Ammon's horn (tissue), 1 donor: ENCODE measurements at regions not wholly inside any gene's neighbourhood (a gene's known extent, or its start where the extent isn't known, plus 50 kb on each side); places are given as distances from the start of the nearest gene placed in this dataset.
"Not testable (repeated sequence)": the region's sequence is repeated elsewhere in the genome, so short reads cannot be mapped to it uniquely, and the experiment has no call there.

ENCODE experiments used
- DNase-seq: peaks from one replicate; pipeline ENCODE4 v3.0.0-alpha.2; 2016; ENCODE audit warnings: low spot score

- DNase-seq: no peak
These were observed 116.3 kb upstream of the ERG start for GRCh38 chr21:38614558-38614957.

DNA sequence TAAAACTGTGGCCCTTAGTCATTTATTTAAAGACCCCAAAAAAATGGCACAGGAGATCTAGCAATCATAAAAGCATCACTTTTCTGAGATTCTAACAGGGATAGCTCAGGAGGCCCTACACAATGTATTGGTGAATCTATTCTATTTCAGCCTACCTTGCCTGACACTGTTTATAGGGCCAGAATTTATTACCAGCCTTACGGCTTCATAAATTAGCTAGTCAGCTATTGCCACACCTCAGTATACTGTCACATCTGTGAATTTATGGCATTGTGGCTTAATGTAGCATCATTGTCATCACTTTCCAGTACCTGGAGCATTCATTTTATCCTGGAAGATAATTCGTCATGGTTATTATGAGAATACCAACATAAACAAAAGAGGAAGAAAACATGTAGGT lies 121.2 kb upstream of the ERG start:
- DNase-seq: no peak

DNA sequence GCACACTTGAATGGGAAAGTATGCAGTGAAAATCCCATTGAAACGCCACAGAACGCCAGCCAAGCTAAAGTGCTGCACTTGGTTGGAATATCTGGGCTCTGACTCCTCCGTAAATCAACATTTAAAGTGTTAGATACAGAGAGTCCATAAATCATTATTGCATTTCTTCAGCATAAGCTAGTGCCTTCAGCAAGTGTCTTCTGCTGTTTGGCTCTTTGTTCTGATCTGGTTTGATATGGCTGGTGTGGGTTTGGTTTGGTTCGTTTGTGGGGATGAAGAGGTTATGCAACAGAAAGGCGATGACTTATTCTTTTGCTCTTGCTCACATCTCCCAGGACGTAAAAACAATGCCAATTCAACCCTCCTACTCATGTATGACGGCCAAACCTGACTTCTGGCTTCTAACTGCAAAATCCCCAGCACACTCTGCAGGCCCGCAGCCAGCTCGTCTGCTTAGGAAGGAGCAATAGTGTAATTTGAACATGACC lies 121.8 kb upstream of the ERG start:
- no peak for DNase-seq

DNA sequence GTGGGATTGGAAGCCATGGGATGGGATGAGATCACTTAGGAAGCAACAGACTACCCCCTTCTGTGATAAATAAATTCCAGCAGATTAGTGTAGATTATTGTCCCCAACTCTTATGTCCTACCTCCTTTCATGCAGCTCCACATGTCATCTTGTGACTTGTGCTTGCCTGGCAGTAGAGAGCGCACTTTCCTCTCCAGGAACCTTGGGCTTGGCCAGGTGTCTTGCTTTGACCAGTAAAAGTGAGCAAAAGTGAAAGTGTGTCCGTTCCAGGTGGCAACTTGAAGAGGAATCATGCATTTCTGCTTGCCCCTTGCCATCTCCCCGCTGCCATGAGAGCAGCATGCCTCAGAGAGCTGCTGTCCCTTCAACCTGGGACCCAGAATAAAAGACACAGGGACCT lies 122.9 kb upstream of the ERG start:
- no peak for DNase-seq

GRCh38 chr21:38622081-38622826 lies 124.0 kb upstream of the ERG start:
- no peak for DNase-seq

DNA sequence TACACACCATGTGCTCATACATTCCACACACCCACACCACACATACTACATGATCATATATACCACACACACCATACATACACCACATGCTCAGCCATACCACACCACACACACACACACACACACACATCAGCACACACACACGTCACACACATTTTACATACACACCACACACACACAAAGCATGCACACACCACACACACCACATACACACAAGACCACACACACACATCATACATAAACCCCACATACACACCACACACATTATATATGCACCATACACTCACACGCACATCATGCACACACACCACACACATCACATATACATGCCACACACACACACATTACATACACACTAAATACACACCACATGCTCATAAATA lies 124.5 kb upstream of the ERG start:
- DNase-seq: no peak

- DNase-seq: no peak
These were observed 125.3 kb upstream of the ERG start for GRCh38 chr21:38623552-38623951.

GRCh38 chr21:38625000-38625399 lies 126.7 kb upstream of the ERG start:
- DNase-seq: no peak

- DNase-seq: no peak
These were observed 128.0 kb upstream of the ERG start for GRCh38 chr21:38626306-38626705.

DNA sequence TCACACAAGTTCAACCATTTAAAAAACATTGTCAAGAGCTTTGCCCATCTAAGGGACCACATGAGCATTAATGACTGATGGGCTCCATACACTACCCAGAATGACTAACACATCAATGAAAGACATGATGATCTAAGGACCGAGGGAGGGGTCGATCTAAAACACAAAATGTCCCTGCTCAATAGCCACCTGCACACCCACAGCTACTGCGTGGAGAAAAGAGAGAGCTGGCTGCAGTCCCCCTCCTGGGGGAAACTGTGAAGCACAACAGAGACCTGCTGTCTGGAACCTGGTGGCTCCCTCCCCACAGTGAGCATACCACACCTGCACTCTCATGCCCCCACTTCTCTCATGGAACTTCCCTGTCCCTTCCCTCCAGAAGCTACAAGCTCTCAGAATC lies 130.1 kb upstream of the ERG start:
- DNase-seq: no peak

- DNase-seq: peak; percentile 17
These were observed 132.9 kb upstream of the ERG start for GRCh38 chr21:38631206-38631605.

- no peak for DNase-seq
These were observed 133.4 kb upstream of the ERG start for GRCh38 chr21:38631676-38632075.

DNA sequence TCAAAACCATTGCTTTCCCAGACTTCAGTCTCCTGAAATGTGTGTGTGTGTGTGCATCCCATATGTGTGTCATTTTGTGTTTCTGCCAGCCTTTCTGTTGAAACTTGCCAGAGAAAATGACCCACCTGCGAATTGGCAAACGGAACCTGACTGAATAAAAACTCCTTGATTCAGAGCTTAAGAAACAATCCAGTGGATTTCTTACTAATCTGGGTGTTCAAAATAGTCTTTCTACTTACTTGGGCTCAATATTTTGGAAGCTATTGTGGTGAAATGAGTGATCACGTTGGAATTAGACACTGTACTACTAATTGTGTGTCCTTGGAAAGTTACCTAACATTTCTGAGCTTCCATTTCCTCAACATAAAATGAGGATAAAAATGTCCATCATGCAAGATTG lies 138.9 kb upstream of the ERG start:
- DNase-seq: no peak

DNA sequence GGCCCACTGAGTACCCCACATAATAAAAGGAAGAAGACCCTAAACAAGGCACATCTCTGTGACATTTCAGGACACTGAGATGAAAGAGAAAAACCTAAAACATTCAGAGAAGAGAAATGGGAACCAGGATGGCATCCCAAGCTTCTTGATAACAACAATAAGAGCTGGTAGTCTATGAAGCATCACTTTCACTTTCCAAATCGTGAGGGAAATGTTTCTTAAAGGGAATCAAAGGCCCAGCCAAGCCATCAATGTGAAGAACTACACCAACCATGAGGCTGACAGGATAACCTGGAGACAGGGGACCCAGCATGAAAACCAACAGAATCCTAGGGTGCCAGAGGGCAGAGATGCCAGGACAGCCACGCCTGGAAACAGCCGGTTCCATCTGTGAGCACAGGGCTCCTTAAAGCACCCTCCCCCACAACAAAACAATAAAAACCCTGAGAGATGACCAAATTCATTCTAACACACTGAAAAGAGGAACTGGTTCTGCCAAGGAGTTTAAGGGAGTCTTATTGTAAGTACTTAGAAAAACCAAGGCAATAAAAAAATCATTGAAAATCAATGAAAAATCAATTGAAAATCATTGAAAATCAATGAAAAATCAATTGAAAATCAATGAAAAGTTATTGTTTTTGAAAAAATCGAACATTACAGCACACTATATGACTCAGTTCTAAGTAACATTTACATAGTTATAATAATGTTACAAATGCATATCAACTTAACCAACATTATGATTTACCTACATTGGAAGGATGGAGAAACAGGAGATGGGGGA lies 141.5 kb upstream of the ERG start:
- no peak for DNase-seq

DNA sequence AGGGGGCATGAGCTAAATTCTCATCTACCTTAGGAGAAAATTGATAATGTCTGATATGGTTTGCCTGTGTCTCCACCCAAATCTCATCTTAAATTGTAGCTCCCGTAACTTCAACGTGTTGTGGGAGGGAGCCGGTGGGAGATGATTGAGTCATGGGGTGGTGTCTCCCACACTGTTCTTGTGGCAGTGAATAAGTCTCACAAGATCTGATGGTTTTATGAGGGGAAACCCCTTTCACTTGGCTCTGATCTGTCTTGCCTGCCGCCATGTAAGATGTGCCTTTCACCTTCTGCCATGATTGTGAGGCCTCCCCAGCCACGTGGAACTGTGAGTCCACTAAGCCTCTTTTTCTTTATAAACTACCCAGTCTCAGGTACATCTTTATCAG lies 142.1 kb upstream of the ERG start:
- DNase-seq: not testable (repeated sequence)

GRCh38 chr21:38643404-38644023 lies 145.2 kb upstream of the ERG start:
- no peak for DNase-seq

- DNase-seq: no peak
These were observed 147.0 kb upstream of the ERG start for GRCh38 chr21:38645282-38645681.

DNA sequence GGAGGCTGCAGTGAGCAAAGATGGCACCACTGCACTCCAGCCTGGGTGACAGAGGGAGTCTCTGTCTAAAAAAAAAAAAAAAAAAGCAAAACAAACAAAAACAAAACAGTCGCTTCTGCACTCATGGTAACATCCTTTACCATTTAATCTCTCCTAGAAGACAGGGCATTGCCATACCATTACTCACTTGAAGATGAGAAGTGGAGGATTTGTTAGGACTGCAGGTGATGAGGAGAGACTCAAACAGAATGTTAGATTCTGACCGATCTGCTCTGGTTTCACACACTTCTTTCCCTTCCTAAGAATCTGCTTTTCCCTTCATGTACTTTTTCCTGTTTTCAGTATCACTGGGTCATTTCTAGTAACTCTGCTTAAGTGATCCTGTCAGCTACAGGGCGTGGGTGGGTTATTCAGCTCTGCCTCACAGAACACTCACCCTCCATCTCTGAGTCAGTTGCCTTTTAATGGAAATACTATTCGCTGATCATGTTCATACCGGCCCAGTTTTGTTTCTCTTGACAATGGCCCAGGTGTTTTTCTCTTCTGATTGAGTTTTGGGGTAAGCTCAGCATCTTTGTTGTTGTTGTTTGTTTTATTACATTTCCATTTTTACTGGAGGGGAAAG lies 148.0 kb upstream of the ERG start:
- DNase-seq: no peak

- DNase-seq: no peak
These were observed 150.8 kb upstream of the ERG start for GRCh38 chr21:38649120-38649519.

DNA sequence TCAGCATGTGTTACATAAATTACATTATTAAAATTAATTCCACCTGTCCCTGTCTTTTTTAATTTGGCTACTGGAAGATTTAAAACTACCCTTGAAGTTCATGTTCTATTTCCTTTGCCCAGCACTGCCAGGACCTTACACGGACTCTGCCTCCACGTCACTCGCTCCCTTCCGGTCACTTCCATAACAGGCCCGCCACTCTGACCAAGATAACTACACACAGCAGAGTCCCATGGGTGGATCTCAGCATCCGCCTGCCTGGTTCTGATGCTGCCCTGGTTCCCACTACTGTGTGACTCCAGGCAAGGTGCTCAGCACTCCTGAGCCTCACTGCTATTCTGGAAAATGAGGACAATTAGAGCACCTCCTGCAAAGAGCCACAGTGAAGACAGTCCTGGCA lies 153.3 kb upstream of the ERG start:
- no peak for DNase-seq

- DNase-seq: no peak
These were observed 153.3 kb upstream of the ETS2 start for GRCh38 chr21:38652396-38652795.

DNA sequence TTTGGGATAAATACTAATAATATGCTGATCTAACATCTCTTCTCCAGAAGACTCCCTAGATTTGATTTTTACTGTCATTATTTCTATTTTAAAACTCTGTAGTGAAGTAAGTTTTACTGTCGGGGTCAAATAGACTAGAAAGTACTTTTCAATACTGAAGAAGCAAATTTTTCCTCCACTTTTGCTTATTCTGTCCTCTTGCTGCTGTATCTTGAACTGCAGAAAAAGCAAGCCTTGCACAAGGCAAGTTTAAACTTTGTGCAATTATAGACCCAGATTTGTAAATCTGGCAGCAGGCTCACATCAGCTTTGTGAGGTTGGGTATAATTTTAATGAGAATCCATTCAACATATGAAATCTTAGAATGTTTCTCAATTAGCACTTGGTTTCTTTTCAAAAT lies 151.1 kb upstream of the ETS2 start:
- no peak for DNase-seq

DNA sequence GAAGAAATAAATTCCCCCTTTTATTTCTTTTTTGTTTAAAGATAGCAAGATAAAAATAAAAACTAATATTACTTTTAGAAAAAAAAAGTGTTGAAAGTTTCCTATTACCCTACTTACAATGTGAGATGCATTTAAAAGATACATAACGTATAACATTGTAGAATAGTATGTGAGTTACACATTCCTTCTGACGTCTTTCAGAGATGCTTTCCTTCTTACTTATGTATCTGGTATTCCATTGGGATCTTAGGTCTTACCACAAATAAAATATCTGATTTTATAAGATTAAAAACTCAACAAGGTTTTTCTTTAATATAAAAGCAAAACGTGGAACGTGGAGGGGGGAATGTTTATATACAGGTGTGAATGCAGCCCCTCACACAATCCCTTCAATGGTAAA lies 147.2 kb upstream of the ETS2 start:
- DNase-seq: no peak
